CD4-positive, alpha-beta memory T cell (primary cell): ENCODE measurements at regions not wholly inside any gene's neighbourhood (a gene's known extent, or its start where the extent isn't known, plus 50 kb on each side); places are given as distances from the start of the nearest gene placed in this dataset.
"Not testable (repeated sequence)": the region's sequence is repeated elsewhere in the genome, so short reads cannot be mapped to it uniquely, and the experiment has no call there.

Experiments
- CTCF ChIA-PET: fragments of 350-600 bp; sonication (Branson Sonifier 250); formaldehyde crosslinking; loops from one replicate; lab custom pipeline; 2021; ENCODE audit warnings: inconsistent platforms; ENCODE audit not compliant: partially characterized antibody; lab: Charles Lee
- POLR2A ChIA-PET: fragments of 350-600 bp; sonication (Branson Sonifier 250); formaldehyde crosslinking; loops from one replicate; lab custom pipeline; 2021; ENCODE audit not compliant: partially characterized antibody; lab: Charles Lee
- DNase-seq, 5 donors: peaks; one replicate each; pipeline versions ENCODE4 v3.0.0 to v3.0.0-alpha.2; 2020 to 2022; ENCODE audit warnings: mixed read lengths in 1 of 5
- H3K27ac ChIP-seq: one replicate; pipeline ENCODE4 v1.7.0; 2013; ENCODE audit warnings: low read depth, low read length
- H3K27me3 ChIP-seq: 2 replicates; pipeline ENCODE4 v1.7.0; 2013; ENCODE audit warnings: mild to moderate bottlenecking, low read length, moderate library complexity; ENCODE audit not compliant: insufficient read depth
- H3K36me3 ChIP-seq: 2 replicates; pipeline ENCODE4 v1.7.0; 2013; ENCODE audit warnings: mild to moderate bottlenecking, low read length, moderate library complexity; ENCODE audit not compliant: insufficient read depth
- H3K4me1 ChIP-seq: 2 replicates; pipeline ENCODE4 v1.7.0; 2013; ENCODE audit warnings: mild to moderate bottlenecking, low read length, moderate library complexity; ENCODE audit not compliant: insufficient read depth
- H3K4me3 ChIP-seq, 2 donors: one replicate each; pipeline ENCODE4 v1.7.0; 2013; ENCODE audit warnings: low read length in 2 of 2, mild to moderate bottlenecking in 1 of 2
- H3K9me3 ChIP-seq, 2 donors: one replicate each; pipeline ENCODE4 v1.7.0; 2013; ENCODE audit warnings: low read length in 2 of 2, control low read depth in 1 of 2; ENCODE audit not compliant: control insufficient read depth in 1 of 2
- H3K27ac Mint-ChIP-seq, 7 donors: one replicate each; pipeline ENCODE4 v1.8.0; 2020 to 2021; ENCODE audit warnings: mixed read lengths in 7 of 7, mild to moderate bottlenecking in 6 of 7, inconsistent platforms in 3 of 7, moderate library complexity in 3 of 7
- H3K27me3 Mint-ChIP-seq, 2 donors: one replicate each; pipeline ENCODE4 v1.8.0; 2020 to 2021; ENCODE audit warnings: mixed read lengths in 2 of 2
- H3K36me3 Mint-ChIP-seq, 2 donors: one replicate each; pipeline ENCODE4 v1.8.0; 2020 to 2021; ENCODE audit warnings: mixed read lengths in 2 of 2, inconsistent platforms in 1 of 2, mild to moderate bottlenecking in 1 of 2
- H3K4me1 Mint-ChIP-seq, 4 donors: one replicate each; pipeline ENCODE4 v1.8.0; 2020 to 2021; ENCODE audit warnings: mixed read lengths in 4 of 4, mild to moderate bottlenecking in 1 of 4
- H3K4me3 Mint-ChIP-seq, 8 donors: one replicate each; pipeline ENCODE4 v1.8.0; 2020 to 2021; ENCODE audit warnings: mixed read lengths in 8 of 8, mild to moderate bottlenecking in 7 of 8, moderate library complexity in 6 of 8, inconsistent platforms in 3 of 8
- H3K9me3 Mint-ChIP-seq, 8 donors: one replicate each; pipeline ENCODE4 v1.8.0; 2020 to 2021; ENCODE audit warnings: mixed read lengths in 8 of 8, mild to moderate bottlenecking in 5 of 8, inconsistent platforms in 3 of 8, moderate library complexity in 1 of 8
- intact Hi-C: fragments of 100-400 bp; cut with micrococcal nuclease; formaldehyde crosslinking; loops from one replicate; pipeline ENCODE4 v1.15.1; 2023

DNA sequence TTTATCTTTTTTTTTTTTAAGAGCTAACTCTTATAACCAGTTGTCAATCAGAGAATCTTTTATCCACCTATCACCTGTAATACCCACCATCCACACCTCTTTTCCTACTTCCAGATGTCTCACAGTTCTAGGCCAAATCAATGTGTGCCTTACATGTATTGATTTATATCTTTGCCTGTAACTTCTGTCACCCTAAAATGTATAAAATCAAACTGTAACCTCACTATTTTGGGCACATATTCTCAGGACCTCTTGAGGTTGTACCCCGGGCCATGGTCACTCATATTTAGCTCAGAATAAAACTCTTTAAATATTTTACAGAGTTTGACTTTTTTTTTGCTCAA, 404.7 kb upstream of the RORB start:
- no peak overlapping the region for H3K4me3 Mint-ChIP-seq
- DNase-seq: no peak
- H3K9me3 Mint-ChIP-seq: peaks cover 0 to 8% (median 3%) of the 10 kb centered on the region in 8 donors
- Histone ChIP-seq H3K4me3 (no peak overlapping the region), H3K4me1 (no peaks in the 10 kb centered on the region), H3K27me3 (no peaks in the 10 kb centered on the region), H3K36me3 (no peaks in the 10 kb centered on the region), H3K9me3 (no peaks in the 10 kb centered on the region), H3K27ac (no peak overlapping the region)
- H3K4me1 Mint-ChIP-seq: no peaks in the 10 kb centered on the region
- peaks cover 0 to 2% of the 10 kb centered on the region in 2 donors for H3K27me3 Mint-ChIP-seq
- ChIA-PET CTCF (no interaction called here), POLR2A (no interaction called here)
- intact Hi-C loops: no loop called here
- no peak overlapping the region for H3K27ac Mint-ChIP-seq
- H3K36me3 Mint-ChIP-seq: no peaks in the 10 kb centered on the region

GRCh38 chr9:74094037-74094436, 403.1 kb upstream of the RORB start:
- H3K4me1 ChIP-seq, H3K27me3 ChIP-seq, H3K36me3 Mint-ChIP-seq, H3K4me3 ChIP-seq, H3K27ac Mint-ChIP-seq, H3K36me3 ChIP-seq, H3K27me3 Mint-ChIP-seq, H3K4me3 Mint-ChIP-seq, POLR2A ChIA-PET, intact Hi-C loops, H3K9me3 ChIP-seq, H3K27ac ChIP-seq, H3K9me3 Mint-ChIP-seq, H3K4me1 Mint-ChIP-seq, DNase-seq: not testable (repeated sequence)
- CTCF ChIA-PET: interaction anchor here (0.7 kb wide), 1 partner anchor 1764 kb away, joined by 3 read pairs; no protein-coding TSS in a partner anchor

- Mint-ChIP-seq H3K27me3 (peaks cover 0 to 2% of the 10 kb centered on the region in 2 donors), H3K9me3 (peaks cover 0 to 6% (median under 1%) of the 10 kb centered on the region in 8 donors), H3K36me3 (no peaks in the 10 kb centered on the region), H3K4me3 (no peak overlapping the region), H3K4me1 (no peaks in the 10 kb centered on the region), H3K27ac (no peak overlapping the region)
- ChIA-PET POLR2A (no interaction called here), CTCF (no interaction called here)
- intact Hi-C loops: no loop called here
- no peak for DNase-seq
- Histone ChIP-seq H3K27ac (no peak overlapping the region), H3K27me3 (no peaks in the 10 kb centered on the region), H3K4me1 (no peaks in the 10 kb centered on the region), H3K9me3 (no peaks in the 10 kb centered on the region), H3K36me3 (no peaks in the 10 kb centered on the region), H3K4me3 (no peak overlapping the region)
Measured at GRCh38 chr9:74094766-74095165, 402.4 kb upstream of the RORB start.

GRCh38 chr9:74095925-74096324, 401.2 kb upstream of the RORB start:
- Mint-ChIP-seq H3K4me1 (no peaks in the 10 kb centered on the region), H3K4me3 (no peak overlapping the region), H3K27me3 (peaks cover 0 to 2% of the 10 kb centered on the region in 2 donors), H3K36me3 (no peaks in the 10 kb centered on the region), H3K9me3 (peaks cover 0 to 6% (median under 1%) of the 10 kb centered on the region in 8 donors), H3K27ac (no peak overlapping the region)
- ChIA-PET POLR2A (no interaction called here), CTCF (no interaction called here)
- intact Hi-C loops: no loop called here
- no peaks in the 10 kb centered on the region for H3K36me3 ChIP-seq
- H3K4me3 ChIP-seq: no peak overlapping the region
- H3K27me3 ChIP-seq: no peaks in the 10 kb centered on the region
- H3K27ac ChIP-seq: no peak overlapping the region
- DNase-seq: no peak
- H3K4me1 ChIP-seq: no peaks in the 10 kb centered on the region
- H3K9me3 ChIP-seq: no peaks in the 10 kb centered on the region

GRCh38 chr9:74096420-74096819, 400.7 kb upstream of the RORB start:
- no peaks in the 10 kb centered on the region for H3K9me3 ChIP-seq
- intact Hi-C loops: no loop called here
- CTCF ChIA-PET: no interaction called here
- no peak overlapping the region for H3K27ac ChIP-seq
- H3K4me3 ChIP-seq: no peak overlapping the region
- H3K36me3 Mint-ChIP-seq: no peaks in the 10 kb centered on the region
- no peak overlapping the region for H3K27ac Mint-ChIP-seq
- no peak overlapping the region for H3K4me3 Mint-ChIP-seq
- H3K27me3 ChIP-seq: no peaks in the 10 kb centered on the region
- no peak for DNase-seq
- H3K27me3 Mint-ChIP-seq: peaks cover 0 to 2% of the 10 kb centered on the region in 2 donors
- no peaks in the 10 kb centered on the region for H3K36me3 ChIP-seq
- POLR2A ChIA-PET: no interaction called here
- no peaks in the 10 kb centered on the region for H3K4me1 Mint-ChIP-seq
- peaks cover 0 to 6% (median under 1%) of the 10 kb centered on the region in 8 donors for H3K9me3 Mint-ChIP-seq
- no peaks in the 10 kb centered on the region for H3K4me1 ChIP-seq

DNA sequence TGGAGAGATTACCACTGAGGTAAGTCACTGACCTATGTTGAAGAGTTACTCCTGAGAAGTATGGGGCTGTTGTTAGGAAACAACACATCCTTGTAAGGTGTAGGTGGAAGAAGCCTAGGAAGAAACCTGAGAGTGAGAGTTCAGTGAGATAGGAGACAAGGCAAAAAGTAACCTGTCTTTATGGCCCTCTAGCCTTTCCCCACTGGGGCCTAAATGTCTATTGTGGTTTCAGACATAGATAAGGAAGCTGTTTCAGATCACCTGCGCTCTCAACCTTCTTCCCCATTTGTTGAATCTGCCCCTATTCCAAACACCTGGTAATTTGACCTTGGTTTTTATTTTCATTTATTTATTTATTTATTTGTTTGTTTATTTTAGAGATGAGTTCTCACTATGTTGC, 397.1 kb upstream of the RORB start:
- Histone ChIP-seq H3K27me3 (no peaks in the 10 kb centered on the region), H3K4me1 (no peaks in the 10 kb centered on the region), H3K4me3 (no peak overlapping the region), H3K27ac (no peak overlapping the region), H3K9me3 (no peaks in the 10 kb centered on the region), H3K36me3 (no peaks in the 10 kb centered on the region)
- ChIA-PET CTCF (no interaction called here), POLR2A (no interaction called here)
- H3K9me3 Mint-ChIP-seq: peaks cover 0 to 22% (median 0%) of the 10 kb centered on the region in 8 donors
- H3K27me3 Mint-ChIP-seq: no peaks in the 10 kb centered on the region
- H3K4me3 Mint-ChIP-seq: no peak overlapping the region
- intact Hi-C loops: no loop called here
- H3K36me3 Mint-ChIP-seq: no peaks in the 10 kb centered on the region
- DNase-seq: no peak
- H3K27ac Mint-ChIP-seq: no peak overlapping the region
- H3K4me1 Mint-ChIP-seq: no peaks in the 10 kb centered on the region

GRCh38 chr9:74102148-74102547, 395.0 kb upstream of the RORB start:
- H3K4me1 Mint-ChIP-seq, H3K4me3 ChIP-seq, H3K27me3 Mint-ChIP-seq, H3K27ac ChIP-seq, H3K4me3 Mint-ChIP-seq, H3K27ac Mint-ChIP-seq, DNase-seq, H3K27me3 ChIP-seq, intact Hi-C loops, H3K36me3 ChIP-seq, POLR2A ChIA-PET, H3K9me3 ChIP-seq, H3K36me3 Mint-ChIP-seq, H3K4me1 ChIP-seq, CTCF ChIA-PET: not testable (repeated sequence)
- peaks cover 0 to 22% (median 0%) of the 10 kb centered on the region in 8 donors for H3K9me3 Mint-ChIP-seq

- no peaks in the 10 kb centered on the region for H3K9me3 ChIP-seq
- no peak overlapping the region for H3K4me3 Mint-ChIP-seq
- H3K4me1 ChIP-seq: no peaks in the 10 kb centered on the region
- CTCF ChIA-PET: no interaction called here
- H3K27ac Mint-ChIP-seq: no peak overlapping the region
- no peaks in the 10 kb centered on the region for H3K36me3 ChIP-seq
- peaks cover 0 to 22% (median 0%) of the 10 kb centered on the region in 8 donors for H3K9me3 Mint-ChIP-seq
- no peaks in the 10 kb centered on the region for H3K4me1 Mint-ChIP-seq
- no peaks in the 10 kb centered on the region for H3K36me3 Mint-ChIP-seq
- no peak overlapping the region for H3K27ac ChIP-seq
- no peaks in the 10 kb centered on the region for H3K27me3 Mint-ChIP-seq
- no peaks in the 10 kb centered on the region for H3K27me3 ChIP-seq
- intact Hi-C loops: no loop called here
- POLR2A ChIA-PET: no interaction called here
- no peak for DNase-seq
- H3K4me3 ChIP-seq: no peak overlapping the region
Measured at GRCh38 chr9:74102702-74103101, 394.4 kb upstream of the RORB start.
